ENCODE measurements at regions not wholly inside any gene's neighbourhood (a gene's known extent, or its start where the extent isn't known, plus 50 kb on each side); places are given as distances from the start of the nearest gene placed in this dataset.

GRCh38 chr5:165502893-165503691 lies 1997.7 kb downstream of the MAT2B start:
- no peaks in the 10 kb centered on the region for H3K36me3 ChIP-seq (ENCODE audit: insufficient read depth, low read length)
- no peak overlapping the region for H3K4me2 ChIP-seq (ENCODE audit: low read length)
- no peaks in the 10 kb centered on the region for H3K9me2 ChIP-seq (ENCODE audit: insufficient read depth, low read length)
- no TSS peak for BruUV-seq (replicated peaks)
- no peak overlapping the region for H3K27ac ChIP-seq (ENCODE audit: low read depth, low read length, poor library complexity, severe bottlenecking)
- no peaks in the 10 kb centered on the region for H3K79me2 ChIP-seq (ENCODE audit: insufficient read depth, low read depth, low read length)
- no peaks in the 10 kb centered on the region for H3K4me1 ChIP-seq (ENCODE audit: insufficient read depth, low read length, poor library complexity, severe bottlenecking)
- H3K4me3 ChIP-seq (ENCODE audit: low read depth, low read length, poor library complexity, severe bottlenecking) = no peak overlapping the region
- ChIA-PET CTCF (ENCODE audit: unreplicated experiment) (no interaction called here), POLR2A (no interaction called here)
- H4K20me1 ChIP-seq (ENCODE audit: insufficient read depth, low read length) = no peaks in the 10 kb centered on the region
- no peak for TF ChIP-seq EZH2phosphoT487 (IDR thresholded peaks at IDR 0.05; ENCODE audit: borderline replicate concordance, low read depth, low read length)
- no peak for TF ChIP-seq CTCF (conservative IDR thresholded peaks at IDR 0.05; ENCODE audit: low read length)
- no peaks in the 10 kb centered on the region for H3K9me3 ChIP-seq (ENCODE audit: low read length)
- no peak overlapping the region for H2AFZ ChIP-seq (ENCODE audit: low read length)
- intact Hi-C loops (cut with micrococcal nuclease; ENCODE audit: unreplicated experiment) = no loop called here
- DNase-seq (ENCODE audit: low spot score) = no peak

- Histone ChIP-seq H3K9me3 (ENCODE audit: low read length) (no peaks in the 10 kb centered on the region), H3K9me2 (ENCODE audit: insufficient read depth, low read length) (no peaks in the 10 kb centered on the region), H3K36me3 (ENCODE audit: insufficient read depth, low read length) (no peaks in the 10 kb centered on the region), H3K4me2 (ENCODE audit: low read length) (no peak overlapping the region), H3K4me3 (ENCODE audit: low read depth, low read length, poor library complexity, severe bottlenecking) (no peak overlapping the region), H2AFZ (ENCODE audit: low read length) (no peak overlapping the region), H3K79me2 (ENCODE audit: insufficient read depth, low read depth, low read length) (no peaks in the 10 kb centered on the region), H3K27ac (ENCODE audit: low read depth, low read length, poor library complexity, severe bottlenecking) (no peak overlapping the region), H4K20me1 (ENCODE audit: insufficient read depth, low read length) (no peaks in the 10 kb centered on the region), H3K4me1 (ENCODE audit: insufficient read depth, low read length, poor library complexity, severe bottlenecking) (no peaks in the 10 kb centered on the region)
- ChIA-PET POLR2A (no interaction called here), CTCF (ENCODE audit: unreplicated experiment) (no interaction called here)
- no TSS peak for BruUV-seq (replicated peaks)
- intact Hi-C loops (cut with micrococcal nuclease; ENCODE audit: unreplicated experiment) = no loop called here
- TF ChIP-seq CTCF (conservative IDR thresholded peaks at IDR 0.05; ENCODE audit: low read length) = no peak
- TF ChIP-seq EZH2phosphoT487 (IDR thresholded peaks at IDR 0.05; ENCODE audit: borderline replicate concordance, low read depth, low read length) = no peak
- DNase-seq (ENCODE audit: low spot score) = no peak
Observed at GRCh38 chr5:165504674-165505073, 1999.3 kb downstream of the MAT2B start.

GRCh38 chr5:165508286-165508685 lies 2002.9 kb downstream of the MAT2B start:
- H3K4me1 ChIP-seq (ENCODE audit: insufficient read depth, low read length, poor library complexity, severe bottlenecking) = no peaks in the 10 kb centered on the region
- no peak overlapping the region for H2AFZ ChIP-seq (ENCODE audit: low read length)
- no peak overlapping the region for H3K4me2 ChIP-seq (ENCODE audit: low read length)
- no peaks in the 10 kb centered on the region for H3K79me2 ChIP-seq (ENCODE audit: insufficient read depth, low read depth, low read length)
- no peak for DNase-seq (ENCODE audit: low spot score)
- no peaks in the 10 kb centered on the region for H4K20me1 ChIP-seq (ENCODE audit: insufficient read depth, low read length)
- H3K9me2 ChIP-seq (ENCODE audit: insufficient read depth, low read length) = no peaks in the 10 kb centered on the region
- POLR2A ChIA-PET = no interaction called here
- H3K36me3 ChIP-seq (ENCODE audit: insufficient read depth, low read length) = no peaks in the 10 kb centered on the region
- H3K9me3 ChIP-seq (ENCODE audit: low read length) = no peaks in the 10 kb centered on the region
- TF ChIP-seq CTCF (conservative IDR thresholded peaks at IDR 0.05; ENCODE audit: low read length) (no peak), EZH2phosphoT487 (IDR thresholded peaks at IDR 0.05; ENCODE audit: borderline replicate concordance, low read depth, low read length) (no peak)
- intact Hi-C loops (cut with micrococcal nuclease; ENCODE audit: unreplicated experiment) = no loop called here
- CTCF ChIA-PET (ENCODE audit: unreplicated experiment) = no interaction called here
- H3K4me3 ChIP-seq (ENCODE audit: low read depth, low read length, poor library complexity, severe bottlenecking) = no peak overlapping the region
- BruUV-seq (replicated peaks) = no TSS peak
- H3K27ac ChIP-seq (ENCODE audit: low read depth, low read length, poor library complexity, severe bottlenecking) = no peak overlapping the region
